HFF-Myc (cell line): ENCODE measurements at regions not wholly inside any gene's neighbourhood (a gene's known extent, or its start where the extent isn't known, plus 50 kb on each side); places are given as distances from the start of the nearest gene placed in this dataset.

Experiments used
- DNase-seq: peaks from one replicate; pipeline ENCODE4 v3.0.0-alpha.2; 2011; ENCODE audit warnings: low read depth; ENCODE audit errors: extremely low read depth
- H3K4me3 ChIP-seq: replicated peaks from 2 replicates; pipeline ENCODE4 v1.5.1; 2011; ENCODE audit warnings: low read depth, mild to moderate bottlenecking, control low read depth, low read length
- TF ChIP-seq, protein P1 (sequence below): IDR thresholded peaks from 2 replicates; pipeline ENCODE4 v1.5.1; 2012; ENCODE audit warnings: mild to moderate bottlenecking, low read depth, low read length, control low read depth; ENCODE audit errors: missing control alignments

DNA sequence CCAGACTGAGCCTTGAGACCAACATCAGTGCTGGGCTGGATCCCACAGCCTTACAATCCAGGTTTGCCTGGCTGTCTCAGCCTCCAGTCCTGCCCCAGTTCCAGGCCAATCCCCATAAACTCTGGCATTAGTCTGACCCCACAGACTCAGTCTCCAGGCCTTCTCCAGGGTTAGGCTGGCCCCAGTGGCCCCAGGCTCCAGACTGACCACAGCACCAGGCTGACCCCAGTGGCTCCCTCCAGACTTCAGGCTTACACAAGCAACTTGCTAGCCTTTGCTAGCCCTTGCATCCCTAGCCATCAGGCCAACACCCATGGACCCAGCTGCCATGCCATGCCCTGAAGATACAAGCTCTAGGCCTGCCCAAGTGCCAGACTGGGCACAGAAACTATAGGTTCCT, 1326.0 kb upstream of the C9orf72 start:
- DNase-seq: no peak
- TF ChIP-seq, protein P1, sequence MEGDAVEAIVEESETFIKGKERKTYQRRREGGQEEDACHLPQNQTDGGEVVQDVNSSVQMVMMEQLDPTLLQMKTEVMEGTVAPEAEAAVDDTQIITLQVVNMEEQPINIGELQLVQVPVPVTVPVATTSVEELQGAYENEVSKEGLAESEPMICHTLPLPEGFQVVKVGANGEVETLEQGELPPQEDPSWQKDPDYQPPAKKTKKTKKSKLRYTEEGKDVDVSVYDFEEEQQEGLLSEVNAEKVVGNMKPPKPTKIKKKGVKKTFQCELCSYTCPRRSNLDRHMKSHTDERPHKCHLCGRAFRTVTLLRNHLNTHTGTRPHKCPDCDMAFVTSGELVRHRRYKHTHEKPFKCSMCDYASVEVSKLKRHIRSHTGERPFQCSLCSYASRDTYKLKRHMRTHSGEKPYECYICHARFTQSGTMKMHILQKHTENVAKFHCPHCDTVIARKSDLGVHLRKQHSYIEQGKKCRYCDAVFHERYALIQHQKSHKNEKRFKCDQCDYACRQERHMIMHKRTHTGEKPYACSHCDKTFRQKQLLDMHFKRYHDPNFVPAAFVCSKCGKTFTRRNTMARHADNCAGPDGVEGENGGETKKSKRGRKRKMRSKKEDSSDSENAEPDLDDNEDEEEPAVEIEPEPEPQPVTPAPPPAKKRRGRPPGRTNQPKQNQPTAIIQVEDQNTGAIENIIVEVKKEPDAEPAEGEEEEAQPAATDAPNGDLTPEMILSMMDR: no peak
- no peak overlapping the region for H3K4me3 ChIP-seq

DNA sequence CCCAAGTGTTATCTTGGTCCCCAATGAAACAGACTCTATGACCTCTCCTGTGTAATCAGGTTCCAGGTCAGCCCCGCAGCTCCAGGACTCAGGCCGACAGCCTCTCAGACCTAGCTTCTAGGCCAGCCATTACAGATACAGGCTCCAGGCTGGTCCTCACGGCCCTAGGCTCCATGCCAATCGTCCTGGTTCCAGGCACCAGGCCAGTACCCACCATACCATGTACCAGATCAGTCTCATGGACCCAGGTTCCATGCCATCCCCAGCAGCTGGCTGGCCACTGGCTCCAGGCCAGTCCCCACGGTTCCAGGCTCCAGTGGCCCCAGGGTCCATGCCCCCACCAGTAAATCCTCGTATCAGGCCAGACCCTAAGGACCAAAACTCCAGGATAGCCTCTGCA, 1326.6 kb upstream of the C9orf72 start:
- no peak for DNase-seq
- no peak overlapping the region for H3K4me3 ChIP-seq
- TF ChIP-seq, protein P1: no peak

DNA sequence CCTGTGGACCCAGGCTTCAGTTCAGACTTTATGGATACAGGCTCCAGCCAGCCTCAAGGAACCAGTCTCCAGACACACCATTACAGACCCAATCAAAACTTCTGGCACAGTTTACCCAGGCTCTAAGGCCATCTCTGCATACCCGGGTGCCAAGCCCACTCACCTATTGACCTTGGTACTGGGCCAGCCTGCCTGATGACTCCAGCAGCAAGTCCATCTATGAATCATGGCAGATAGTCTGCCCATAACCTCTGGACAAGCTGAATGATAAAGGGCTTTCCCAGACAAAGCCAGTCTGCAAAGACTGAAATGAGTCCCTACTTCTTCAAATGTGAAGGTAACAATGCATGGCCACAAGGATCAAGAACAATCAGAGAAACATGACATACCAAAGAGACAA, 1327.1 kb upstream of the C9orf72 start:
- no peak for DNase-seq
- no peak overlapping the region for H3K4me3 ChIP-seq
- TF ChIP-seq, protein P1: no peak

DNA sequence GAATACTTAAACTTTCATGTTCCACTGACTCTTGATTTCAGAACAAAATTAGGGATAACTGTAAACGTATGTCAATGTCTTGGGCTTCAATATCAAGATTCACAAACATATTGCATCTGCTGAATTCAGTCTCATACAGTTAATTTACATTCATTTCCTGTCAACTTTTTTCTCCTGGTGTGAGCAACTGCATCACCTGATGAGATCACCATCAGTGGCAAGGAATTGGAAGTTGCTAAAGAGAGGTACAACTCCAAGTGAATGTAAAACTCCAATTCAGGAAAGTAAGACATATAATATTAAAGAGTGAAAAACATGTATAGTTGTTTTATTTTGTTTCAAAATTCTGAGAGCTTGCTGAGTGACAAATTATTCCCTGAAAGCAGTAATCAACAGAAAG, 1336.2 kb upstream of the C9orf72 start:
- no peak for DNase-seq
- TF ChIP-seq, protein P1: no peak
- no peak overlapping the region for H3K4me3 ChIP-seq

DNA sequence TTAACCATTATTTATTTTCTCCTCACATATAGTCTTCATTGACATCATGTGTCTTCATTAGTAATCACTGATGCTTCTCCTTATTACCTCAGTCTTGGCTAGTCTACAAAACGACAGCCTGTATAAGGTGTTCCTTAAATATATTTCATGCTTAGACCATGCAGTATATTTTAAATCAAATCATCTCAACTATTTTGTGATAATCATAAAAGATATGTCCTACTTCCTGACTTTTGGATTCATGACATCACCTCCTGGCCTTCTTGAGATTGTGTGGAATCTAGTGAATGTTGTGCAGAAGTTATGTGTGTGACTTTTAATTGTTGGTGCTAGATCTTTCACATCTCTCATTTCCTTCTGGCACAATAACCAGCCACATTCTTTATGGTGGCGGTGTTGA, 1339.3 kb upstream of the C9orf72 start:
- no peak for DNase-seq
- TF ChIP-seq, protein P1: no peak
- H3K4me3 ChIP-seq: no peak overlapping the region

DNA sequence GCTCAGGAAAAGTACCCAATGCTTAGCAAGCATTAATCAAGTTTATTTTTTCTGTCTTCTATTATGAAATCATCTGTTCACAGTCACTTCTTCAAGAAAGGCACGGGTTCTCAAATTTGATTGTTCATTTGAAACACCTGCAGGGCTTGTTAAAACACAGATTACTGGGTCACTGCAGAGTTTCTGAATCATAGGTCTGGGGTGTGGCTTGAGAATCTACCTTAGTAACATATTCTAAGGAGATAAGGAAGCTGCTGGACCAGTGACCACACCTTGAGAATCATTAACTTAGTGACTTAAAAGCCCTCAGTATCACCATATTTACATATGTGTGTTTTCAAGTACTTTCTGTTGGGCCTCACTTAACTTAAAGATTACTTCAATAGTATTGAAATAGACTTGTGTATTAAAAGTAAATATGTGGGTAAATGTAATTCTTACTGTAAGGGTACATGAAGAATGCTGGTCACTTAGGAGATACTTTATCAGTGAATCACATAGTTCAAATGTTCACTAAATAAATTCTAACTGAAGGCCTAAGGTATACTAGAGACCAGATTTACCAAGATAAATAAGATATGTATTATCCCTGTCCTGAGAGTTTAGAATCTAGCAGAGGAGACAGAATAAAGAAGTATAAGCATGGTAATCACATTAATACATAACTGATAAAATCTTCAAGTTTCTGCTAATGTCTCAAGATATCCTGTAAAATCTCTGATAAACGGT, 1342.1 kb upstream of the C9orf72 start:
- H3K4me3 ChIP-seq: no peak overlapping the region
- DNase-seq: no peak
- TF ChIP-seq, protein P1: no peak

DNA sequence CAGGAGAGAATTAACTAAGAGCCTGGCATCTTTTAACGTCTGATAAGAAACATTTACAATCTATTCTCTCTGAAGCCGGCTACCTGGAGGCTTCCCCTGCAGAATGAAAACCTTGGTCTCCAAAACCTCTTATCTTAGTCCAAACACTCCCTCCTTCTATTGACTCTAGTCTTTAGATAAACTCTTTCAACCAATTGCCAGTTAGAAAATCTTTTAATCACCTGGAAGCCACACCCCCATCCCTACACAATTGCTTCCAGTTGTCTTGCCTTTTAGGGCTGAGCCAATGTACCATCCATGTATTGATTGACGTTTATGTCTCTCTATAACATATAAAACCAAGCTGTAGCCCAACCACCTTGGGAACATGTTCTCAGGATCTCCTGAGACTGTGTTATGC, 1343.1 kb upstream of the C9orf72 start:
- TF ChIP-seq, protein P1: no peak
- no peak for DNase-seq

More for the DNA sequence above, 1343.1 kb upstream of the C9orf72 start:
- no peak overlapping the region for H3K4me3 ChIP-seq
